ENCODE measurements at regions not wholly inside any gene's neighbourhood (a gene's known extent, or its start where the extent isn't known, plus 50 kb on each side); places are given as distances from the start of the nearest gene placed in this dataset.

DNA sequence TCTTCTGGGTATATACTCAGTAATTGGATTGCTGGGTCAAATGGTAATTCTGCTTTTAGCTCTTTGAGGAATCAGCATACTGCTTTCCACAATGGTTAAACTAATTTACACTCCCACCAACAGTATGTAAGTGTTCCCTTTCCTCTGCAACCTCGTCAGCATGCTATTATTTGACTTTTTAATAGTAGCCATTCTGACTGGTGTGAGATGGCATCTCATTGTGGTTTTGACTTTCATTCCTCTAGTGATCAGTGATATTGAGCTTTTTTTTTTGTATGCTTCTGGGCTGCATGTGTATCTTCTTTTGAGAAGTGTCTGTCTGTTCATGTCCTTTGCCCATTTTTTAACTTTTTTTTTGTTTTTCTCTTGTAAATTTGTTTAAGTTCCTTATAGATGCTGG, 279.4 kb downstream of the PTGER3 start:
- Mint-ChIP-seq H3K27me3 (ENCODE audit: unreplicated experiment) (no peaks in the 10 kb centered on the region), H3K9me3 (ENCODE audit: unreplicated experiment) (no peaks in the 10 kb centered on the region), H3K4me1 (ENCODE audit: low read depth, unreplicated experiment) (no peaks in the 10 kb centered on the region), H3K4me3 (ENCODE audit: unreplicated experiment) (no peak overlapping the region), H3K27ac (ENCODE audit: unreplicated experiment) (no peak overlapping the region), H3K36me3 (ENCODE audit: unreplicated experiment) (no peaks in the 10 kb centered on the region)
- no peak for DNase-seq
- TF ChIP-seq, protein P1, sequence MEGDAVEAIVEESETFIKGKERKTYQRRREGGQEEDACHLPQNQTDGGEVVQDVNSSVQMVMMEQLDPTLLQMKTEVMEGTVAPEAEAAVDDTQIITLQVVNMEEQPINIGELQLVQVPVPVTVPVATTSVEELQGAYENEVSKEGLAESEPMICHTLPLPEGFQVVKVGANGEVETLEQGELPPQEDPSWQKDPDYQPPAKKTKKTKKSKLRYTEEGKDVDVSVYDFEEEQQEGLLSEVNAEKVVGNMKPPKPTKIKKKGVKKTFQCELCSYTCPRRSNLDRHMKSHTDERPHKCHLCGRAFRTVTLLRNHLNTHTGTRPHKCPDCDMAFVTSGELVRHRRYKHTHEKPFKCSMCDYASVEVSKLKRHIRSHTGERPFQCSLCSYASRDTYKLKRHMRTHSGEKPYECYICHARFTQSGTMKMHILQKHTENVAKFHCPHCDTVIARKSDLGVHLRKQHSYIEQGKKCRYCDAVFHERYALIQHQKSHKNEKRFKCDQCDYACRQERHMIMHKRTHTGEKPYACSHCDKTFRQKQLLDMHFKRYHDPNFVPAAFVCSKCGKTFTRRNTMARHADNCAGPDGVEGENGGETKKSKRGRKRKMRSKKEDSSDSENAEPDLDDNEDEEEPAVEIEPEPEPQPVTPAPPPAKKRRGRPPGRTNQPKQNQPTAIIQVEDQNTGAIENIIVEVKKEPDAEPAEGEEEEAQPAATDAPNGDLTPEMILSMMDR (IDR thresholded peaks at IDR 0.05; ENCODE audit: partially characterized antibody, unreplicated experiment), result no peak

DNA sequence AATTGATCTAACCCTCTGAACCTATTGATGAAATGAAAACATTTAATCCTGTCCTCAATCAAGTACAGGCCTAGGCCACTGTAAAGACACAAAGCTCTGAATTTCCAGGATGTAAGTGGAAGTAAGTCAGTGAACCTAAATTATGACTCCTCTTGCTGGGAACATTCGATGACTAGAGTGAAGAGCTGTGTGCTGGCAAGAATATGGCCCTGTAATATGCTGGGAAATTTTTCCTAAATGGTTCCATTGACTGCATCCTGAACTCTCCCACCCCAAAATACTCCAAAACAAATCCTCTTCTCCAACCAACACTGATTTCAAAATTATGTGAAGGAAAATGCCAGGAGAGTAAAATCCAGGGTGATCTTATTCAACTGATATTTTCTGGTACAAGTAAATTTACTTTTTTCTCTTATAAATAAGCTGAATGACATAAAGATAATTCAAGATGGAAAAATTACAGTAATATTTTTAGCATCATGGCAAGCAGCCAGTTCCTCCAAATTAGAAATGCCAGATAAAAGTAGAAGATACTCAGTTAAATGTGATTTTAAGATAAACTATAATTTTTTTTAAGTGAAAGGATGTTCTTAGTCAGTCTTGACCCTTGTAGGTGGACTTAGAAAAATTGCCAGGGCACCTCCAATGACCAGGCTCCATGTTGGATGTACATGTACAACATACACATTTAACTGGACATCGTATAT, 269.4 kb downstream of the PTGER3 start:
- no peak overlapping the region for H3K4me3 Mint-ChIP-seq (ENCODE audit: unreplicated experiment)
- no peaks in the 10 kb centered on the region for H3K36me3 Mint-ChIP-seq (ENCODE audit: unreplicated experiment)
- H3K4me1 Mint-ChIP-seq (ENCODE audit: low read depth, unreplicated experiment), result no peaks in the 10 kb centered on the region
- TF ChIP-seq, protein P1 (IDR thresholded peaks at IDR 0.05; ENCODE audit: partially characterized antibody, unreplicated experiment), result no peak
- H3K27me3 Mint-ChIP-seq (ENCODE audit: unreplicated experiment), result peaks cover 2% of the 10 kb centered on the region
- H3K9me3 Mint-ChIP-seq (ENCODE audit: unreplicated experiment), result no peaks in the 10 kb centered on the region
- no peak overlapping the region for H3K27ac Mint-ChIP-seq (ENCODE audit: unreplicated experiment)
- DNase-seq, result no peak

DNA sequence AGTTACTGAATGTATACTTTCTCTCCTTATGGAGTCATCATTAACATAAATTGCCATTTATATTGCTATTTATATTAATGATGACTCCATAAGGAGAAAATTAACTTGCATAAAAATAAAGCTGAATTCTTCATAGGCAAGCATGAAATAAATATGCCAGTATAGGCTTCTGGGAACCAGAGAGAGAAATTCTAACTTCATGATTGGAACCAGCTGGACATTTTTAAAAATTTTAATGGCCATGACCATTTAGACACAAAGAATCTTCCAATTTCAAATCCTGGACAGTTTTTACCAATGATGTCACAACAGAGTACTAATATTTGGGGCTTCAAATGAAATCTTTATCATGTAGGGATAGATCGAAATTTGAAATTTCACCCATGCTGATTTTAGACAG, 268.7 kb downstream of the PTGER3 start:
- no peak for DNase-seq
- Mint-ChIP-seq H3K36me3 (ENCODE audit: unreplicated experiment) (no peaks in the 10 kb centered on the region), H3K27me3 (ENCODE audit: unreplicated experiment) (peaks cover 2% of the 10 kb centered on the region), H3K9me3 (ENCODE audit: unreplicated experiment) (no peaks in the 10 kb centered on the region), H3K27ac (ENCODE audit: unreplicated experiment) (no peak overlapping the region), H3K4me3 (ENCODE audit: unreplicated experiment) (no peak overlapping the region), H3K4me1 (ENCODE audit: low read depth, unreplicated experiment) (no peaks in the 10 kb centered on the region)
- TF ChIP-seq, protein P1 (IDR thresholded peaks at IDR 0.05; ENCODE audit: partially characterized antibody, unreplicated experiment), result no peak

DNA sequence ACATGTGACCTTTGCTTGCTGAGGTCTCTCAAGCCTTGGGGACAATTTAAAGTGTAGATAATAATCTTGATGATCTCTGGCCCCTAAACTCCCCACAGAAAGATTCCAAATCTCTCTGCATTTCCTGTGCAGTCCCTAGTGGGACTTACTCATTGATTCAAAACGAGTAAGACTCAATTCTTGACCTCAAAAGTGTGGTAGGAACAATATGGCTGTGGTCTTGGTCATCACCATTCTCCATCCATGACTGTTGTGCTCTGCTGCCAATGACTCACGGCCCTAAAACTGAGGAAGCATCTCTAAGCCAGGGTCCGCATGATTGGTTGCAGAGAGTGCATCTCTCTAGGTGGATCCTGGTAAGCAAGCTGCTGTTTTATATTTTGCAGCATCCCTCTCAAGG, 268.0 kb downstream of the PTGER3 start:
- no peaks in the 10 kb centered on the region for H3K9me3 Mint-ChIP-seq (ENCODE audit: unreplicated experiment)
- DNase-seq, result no peak
- H3K4me1 Mint-ChIP-seq (ENCODE audit: low read depth, unreplicated experiment), result no peaks in the 10 kb centered on the region
- H3K4me3 Mint-ChIP-seq (ENCODE audit: unreplicated experiment), result no peak overlapping the region
- peaks cover 2% of the 10 kb centered on the region for H3K27me3 Mint-ChIP-seq (ENCODE audit: unreplicated experiment)
- no peak overlapping the region for H3K27ac Mint-ChIP-seq (ENCODE audit: unreplicated experiment)
- TF ChIP-seq, protein P1 (IDR thresholded peaks at IDR 0.05; ENCODE audit: partially characterized antibody, unreplicated experiment), result no peak
- H3K36me3 Mint-ChIP-seq (ENCODE audit: unreplicated experiment), result no peaks in the 10 kb centered on the region

DNA sequence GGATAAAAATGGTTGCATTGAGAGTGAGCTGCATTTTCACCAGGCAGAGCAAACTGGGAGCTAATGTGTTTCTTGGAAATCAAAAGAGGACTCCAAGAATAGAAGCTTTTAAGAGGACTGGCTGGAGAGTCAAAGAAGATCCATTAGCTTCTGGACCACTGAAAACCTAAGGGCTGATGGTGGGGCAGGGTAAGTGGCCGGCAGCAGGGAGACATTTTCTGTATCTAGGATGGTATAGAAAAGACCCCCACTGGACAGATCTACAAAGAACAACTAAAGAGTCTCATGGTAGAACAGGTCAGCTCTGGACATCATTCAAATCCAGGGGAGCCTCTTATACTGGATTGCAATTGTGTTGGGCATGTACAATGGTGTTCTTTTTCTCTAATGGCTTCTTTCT, 262.3 kb downstream of the PTGER3 start:
- H3K27me3 Mint-ChIP-seq (ENCODE audit: unreplicated experiment), result no peaks in the 10 kb centered on the region
- H3K36me3 Mint-ChIP-seq (ENCODE audit: unreplicated experiment), result no peaks in the 10 kb centered on the region
- TF ChIP-seq, protein P1 (IDR thresholded peaks at IDR 0.05; ENCODE audit: partially characterized antibody, unreplicated experiment), result no peak
- no peak overlapping the region for H3K4me3 Mint-ChIP-seq (ENCODE audit: unreplicated experiment)
- H3K27ac Mint-ChIP-seq (ENCODE audit: unreplicated experiment), result no peak overlapping the region
- H3K4me1 Mint-ChIP-seq (ENCODE audit: low read depth, unreplicated experiment), result no peaks in the 10 kb centered on the region
- DNase-seq, result no peak
- no peaks in the 10 kb centered on the region for H3K9me3 Mint-ChIP-seq (ENCODE audit: unreplicated experiment)
